ENCODE measurements at regions not wholly inside any gene's neighbourhood (a gene's known extent, or its start where the extent isn't known, plus 50 kb on each side); places are given as distances from the start of the nearest gene placed in this dataset.

GRCh38 chr6:163996491-163996890, 582.0 kb downstream of the QKI start:
- Histone ChIP-seq H3K23ac (ENCODE audit: insufficient read length, low read depth, low read length) (no peak overlapping the region), H3K27ac (ENCODE audit: insufficient read length, low read depth, low read length) (no peak overlapping the region), H2BK15ac (ENCODE audit: low read depth, low read length) (no peak overlapping the region), H3T11ph (ENCODE audit: low read length) (no peak overlapping the region), H2BK5ac (ENCODE audit: insufficient read length, low read length) (no peak overlapping the region), H3K4me2 (ENCODE audit: insufficient read depth, insufficient read length, low read length) (no peak overlapping the region), H2AK5ac (ENCODE audit: insufficient read length, low read length) (no peak overlapping the region), H3K18ac (ENCODE audit: insufficient read length, low read depth, low read length) (no peak overlapping the region), H3K79me1 (ENCODE audit: insufficient read depth, low read depth, low read length, poor library complexity, severe bottlenecking) (no peaks in the 10 kb centered on the region), H4K20me1 (ENCODE audit: control insufficient read depth, insufficient read depth, insufficient read length) (no peaks in the 10 kb centered on the region), H2AFZ (ENCODE audit: low read length) (no peak overlapping the region), H3K9ac (ENCODE audit: extremely low read depth, insufficient read length, low read length) (no peak overlapping the region), H3K27me3 (ENCODE audit: insufficient read depth, low read length) (no peaks in the 10 kb centered on the region), H3K9me3 (ENCODE audit: control insufficient read depth, low read depth, low read length) (no peaks in the 10 kb centered on the region), H4K91ac (ENCODE audit: insufficient read length, low read depth, low read length) (no peak overlapping the region), H3K79me2 (ENCODE audit: insufficient read depth, low read length) (no peaks in the 10 kb centered on the region), H3K4me1 (ENCODE audit: insufficient read depth, low read length) (no peaks in the 10 kb centered on the region), H3K14ac (ENCODE audit: insufficient read depth, low read length) (no peak overlapping the region; the same call in 1 of the 2 replicates), H3K4ac (ENCODE audit: low read depth, low read length) (no peak overlapping the region), H3K56ac (ENCODE audit: insufficient read length, low read depth, low read length) (no peak overlapping the region), H3K23me2 (ENCODE audit: insufficient read length, low read depth, low read length, poor library complexity, severe bottlenecking) (no peaks in the 10 kb centered on the region), H2BK120ac (ENCODE audit: low read depth, low read length, poor library complexity, severe bottlenecking) (no peak overlapping the region), H4K5ac (ENCODE audit: insufficient read length, low read depth, low read length) (no peak overlapping the region), H2BK20ac (ENCODE audit: low read depth, low read length, poor library complexity, severe bottlenecking) (no peak overlapping the region), H4K8ac (replicated peaks; ENCODE audit: insufficient read length, low read depth, low read length) (no peak overlapping the region), H2BK12ac (ENCODE audit: insufficient read length, low read depth, low read length) (no peak overlapping the region)
- H3K4me1 Mint-ChIP-seq = no peaks in the 10 kb centered on the region; a peak in 1 of 4 replicates
- H3K36me3 Mint-ChIP-seq (ENCODE audit: insufficient read depth in 1 of 3, low read depth in 3 of 3) = no peaks in the 10 kb centered on the region
- WGBS (ENCODE audit: extremely low coverage, insufficient read length, low lambda C conversion rate) = no CpG with 5 or more reads among the region's 6 CpGs
- no peak for TF ChIP-seq CTCF (conservative IDR thresholded peaks at IDR 0.05)
- no peak overlapping the region for H3K27ac Mint-ChIP-seq
- H3K4me3 Mint-ChIP-seq = no peak overlapping the region
- DNase-seq = no peak
- H3K27me3 Mint-ChIP-seq (ENCODE audit: low read depth) = no peaks in the 10 kb centered on the region; the same call in 1 of the 2 replicates
- no peaks in the 10 kb centered on the region for H3K9me3 Mint-ChIP-seq

All from H9 (cell line).